ENCODE measurements at regions not wholly inside any gene's neighbourhood (a gene's known extent, or its start where the extent isn't known, plus 50 kb on each side); places are given as distances from the start of the nearest gene placed in this dataset.
"Not testable (repeated sequence)": the region's sequence is repeated elsewhere in the genome, so short reads cannot be mapped to it uniquely, and the experiment has no call there.

DNA sequence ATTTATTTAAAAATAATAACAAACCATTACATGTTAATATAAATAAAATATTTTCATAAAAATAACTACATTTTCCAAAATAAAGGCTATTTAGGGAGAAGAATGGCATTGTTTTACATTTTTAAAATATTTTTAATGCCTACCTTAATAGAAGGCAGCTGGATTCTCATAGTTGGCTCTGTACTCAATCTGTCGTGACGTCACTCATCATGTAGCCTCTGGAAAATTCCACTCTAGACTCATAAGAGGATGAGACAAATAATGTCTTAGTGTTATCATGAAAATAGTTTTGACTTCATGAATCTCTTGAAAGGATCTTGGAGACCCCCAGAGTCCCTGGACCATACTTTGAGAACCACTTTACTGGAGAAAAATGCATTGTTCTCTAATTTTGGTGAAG, 93.1 kb downstream of the NXNL2 start:
- Mint-ChIP-seq H3K27ac (no peak overlapping the region), H3K4me3 (no peak overlapping the region), H3K36me3 (ENCODE audit: low read depth) (no peaks in the 10 kb centered on the region), H3K9me3 (no peaks in the 10 kb centered on the region), H3K27me3 (no peaks in the 10 kb centered on the region), H3K4me1 (no peaks in the 10 kb centered on the region)
- ChIA-PET CTCF (no interaction called here), POLR2A (no interaction called here)
- intact Hi-C loops (cut with micrococcal nuclease), result no loop called here
- DNase-seq, result no peak
- no peak for ATAC-seq (ENCODE audit: low read depth)
- TF ChIP-seq, protein P1, sequence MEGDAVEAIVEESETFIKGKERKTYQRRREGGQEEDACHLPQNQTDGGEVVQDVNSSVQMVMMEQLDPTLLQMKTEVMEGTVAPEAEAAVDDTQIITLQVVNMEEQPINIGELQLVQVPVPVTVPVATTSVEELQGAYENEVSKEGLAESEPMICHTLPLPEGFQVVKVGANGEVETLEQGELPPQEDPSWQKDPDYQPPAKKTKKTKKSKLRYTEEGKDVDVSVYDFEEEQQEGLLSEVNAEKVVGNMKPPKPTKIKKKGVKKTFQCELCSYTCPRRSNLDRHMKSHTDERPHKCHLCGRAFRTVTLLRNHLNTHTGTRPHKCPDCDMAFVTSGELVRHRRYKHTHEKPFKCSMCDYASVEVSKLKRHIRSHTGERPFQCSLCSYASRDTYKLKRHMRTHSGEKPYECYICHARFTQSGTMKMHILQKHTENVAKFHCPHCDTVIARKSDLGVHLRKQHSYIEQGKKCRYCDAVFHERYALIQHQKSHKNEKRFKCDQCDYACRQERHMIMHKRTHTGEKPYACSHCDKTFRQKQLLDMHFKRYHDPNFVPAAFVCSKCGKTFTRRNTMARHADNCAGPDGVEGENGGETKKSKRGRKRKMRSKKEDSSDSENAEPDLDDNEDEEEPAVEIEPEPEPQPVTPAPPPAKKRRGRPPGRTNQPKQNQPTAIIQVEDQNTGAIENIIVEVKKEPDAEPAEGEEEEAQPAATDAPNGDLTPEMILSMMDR (IDR thresholded peaks at IDR 0.05), result no peak

DNA sequence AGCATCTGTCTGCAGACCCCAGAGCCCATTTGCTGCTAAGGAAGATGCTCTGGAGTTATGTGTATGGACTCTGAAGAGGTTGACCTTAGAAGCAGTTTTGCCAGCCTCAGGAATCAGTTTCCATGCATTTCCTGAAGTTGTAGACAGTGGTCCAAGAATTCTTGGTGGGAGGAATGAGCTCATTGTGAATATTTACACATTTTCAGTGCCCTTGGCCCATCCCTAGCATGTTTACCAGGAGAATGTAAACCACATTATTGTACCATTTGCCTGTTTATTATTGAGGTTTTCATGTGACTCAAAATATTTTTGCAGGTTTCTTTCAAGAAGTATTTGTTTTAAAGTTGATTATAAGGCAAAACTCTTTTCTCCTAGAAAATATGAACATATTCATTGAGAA, 93.8 kb downstream of the NXNL2 start:
- no peak overlapping the region for H3K27ac Mint-ChIP-seq
- no peaks in the 10 kb centered on the region for H3K9me3 Mint-ChIP-seq
- H3K4me3 Mint-ChIP-seq, result no peak overlapping the region
- no peaks in the 10 kb centered on the region for H3K27me3 Mint-ChIP-seq
- H3K36me3 Mint-ChIP-seq (ENCODE audit: low read depth), result no peaks in the 10 kb centered on the region
- ATAC-seq (ENCODE audit: low read depth) (no peak), DNase-seq (no peak)
- intact Hi-C loops (cut with micrococcal nuclease), result no loop called here
- TF ChIP-seq, protein P1 (IDR thresholded peaks at IDR 0.05), result no peak
- ChIA-PET POLR2A (no interaction called here), CTCF (no interaction called here)
- H3K4me1 Mint-ChIP-seq, result no peaks in the 10 kb centered on the region

GRCh38 chr9:88630574-88630973, 95.6 kb downstream of the NXNL2 start:
- CTCF ChIA-PET; DNase-seq; H3K4me3 Mint-ChIP-seq; POLR2A ChIA-PET; H3K27me3 Mint-ChIP-seq; H3K4me1 Mint-ChIP-seq; intact Hi-C loops (cut with micrococcal nuclease); H3K27ac Mint-ChIP-seq; H3K36me3 Mint-ChIP-seq (ENCODE audit: low read depth); H3K9me3 Mint-ChIP-seq; ATAC-seq (ENCODE audit: low read depth): not testable (repeated sequence)

GRCh38 chr9:88635151-88635550, 100.2 kb downstream of the NXNL2 start:
- ChIA-PET CTCF (no interaction called here), POLR2A (no interaction called here)
- no peak for ATAC-seq (ENCODE audit: low read depth)
- peaks cover 2% of the 10 kb centered on the region for H3K27me3 Mint-ChIP-seq
- TF ChIP-seq, protein P1 (IDR thresholded peaks at IDR 0.05), result no peak
- no peaks in the 10 kb centered on the region for H3K4me1 Mint-ChIP-seq
- H3K9me3 Mint-ChIP-seq, result peaks cover 15% of the 10 kb centered on the region
- intact Hi-C loops (cut with micrococcal nuclease), result no loop called here
- no peaks in the 10 kb centered on the region for H3K36me3 Mint-ChIP-seq (ENCODE audit: low read depth)
- no peak for DNase-seq
- no peak overlapping the region for H3K4me3 Mint-ChIP-seq
- H3K27ac Mint-ChIP-seq, result no peak overlapping the region

GRCh38 chr9:88641456-88642240, 106.7 kb downstream of the NXNL2 start:
- DNase-seq (no peak), ATAC-seq (ENCODE audit: low read depth) (no peak)
- ChIA-PET CTCF (no interaction called here), POLR2A (no interaction called here)
- H3K4me1 Mint-ChIP-seq, result no peaks in the 10 kb centered on the region
- TF ChIP-seq, protein P1 (IDR thresholded peaks at IDR 0.05), result no peak
- no peak overlapping the region for H3K4me3 Mint-ChIP-seq
- peaks cover 7% of the 10 kb centered on the region for H3K27me3 Mint-ChIP-seq
- peaks cover 12% of the 10 kb centered on the region for H3K9me3 Mint-ChIP-seq
- no peak overlapping the region for H3K27ac Mint-ChIP-seq
- intact Hi-C loops (cut with micrococcal nuclease), result no loop called here
- no peaks in the 10 kb centered on the region for H3K36me3 Mint-ChIP-seq (ENCODE audit: low read depth)

GRCh38 chr9:88642336-88642735, 107.4 kb downstream of the NXNL2 start:
- Mint-ChIP-seq H3K27ac (no peak overlapping the region), H3K36me3 (ENCODE audit: low read depth) (no peaks in the 10 kb centered on the region), H3K9me3 (peaks cover 6% of the 10 kb centered on the region), H3K27me3 (peaks cover 7% of the 10 kb centered on the region), H3K4me3 (no peak overlapping the region), H3K4me1 (no peaks in the 10 kb centered on the region)
- TF ChIP-seq, protein P1 (IDR thresholded peaks at IDR 0.05), result no peak
- CTCF ChIA-PET, result no interaction called here
- intact Hi-C loops (cut with micrococcal nuclease), result no loop called here
- no peak for ATAC-seq (ENCODE audit: low read depth)
- POLR2A ChIA-PET, result no interaction called here
- DNase-seq, result no peak
